ENCODE measurements at regions not wholly inside any gene's neighbourhood (a gene's known extent, or its start where the extent isn't known, plus 50 kb on each side); places are given as distances from the start of the nearest gene placed in this dataset.

DNA sequence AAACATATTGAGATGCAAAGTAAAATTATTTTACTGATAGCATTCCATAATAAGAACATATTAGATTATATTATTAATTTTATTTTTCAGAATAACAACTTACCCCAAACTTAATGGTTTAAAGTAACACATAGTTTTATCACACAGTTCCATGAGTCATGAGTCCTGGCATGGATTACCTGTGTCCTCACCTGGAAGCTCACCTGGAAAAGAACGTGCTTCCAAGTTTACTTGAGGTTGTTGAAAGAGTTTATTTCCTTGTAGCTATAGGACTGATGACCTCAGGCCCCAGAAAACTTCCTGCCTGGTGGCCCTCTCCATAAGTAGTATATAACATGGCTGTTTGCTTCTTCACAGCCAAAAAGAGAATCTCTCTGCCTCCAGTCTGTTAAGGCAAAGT lies 254.6 kb downstream of the TFEC start (continued):
- TF ChIP-seq CREB1 (IDR thresholded peaks at IDR 0.05; ENCODE audit: low read depth) (no peak), ZBTB40 (IDR thresholded peaks at IDR 0.05; ENCODE audit: borderline replicate concordance) (no peak), SMC3 (IDR thresholded peaks at IDR 0.05; ENCODE audit: borderline replicate concordance, low read length) (no peak), RCOR1 (conservative IDR thresholded peaks at IDR 0.05; ENCODE audit: low read depth, low read length) (no peak), HDGF (IDR thresholded peaks at IDR 0.05) (no peak)
- TF ChIP-seq, protein P1, sequence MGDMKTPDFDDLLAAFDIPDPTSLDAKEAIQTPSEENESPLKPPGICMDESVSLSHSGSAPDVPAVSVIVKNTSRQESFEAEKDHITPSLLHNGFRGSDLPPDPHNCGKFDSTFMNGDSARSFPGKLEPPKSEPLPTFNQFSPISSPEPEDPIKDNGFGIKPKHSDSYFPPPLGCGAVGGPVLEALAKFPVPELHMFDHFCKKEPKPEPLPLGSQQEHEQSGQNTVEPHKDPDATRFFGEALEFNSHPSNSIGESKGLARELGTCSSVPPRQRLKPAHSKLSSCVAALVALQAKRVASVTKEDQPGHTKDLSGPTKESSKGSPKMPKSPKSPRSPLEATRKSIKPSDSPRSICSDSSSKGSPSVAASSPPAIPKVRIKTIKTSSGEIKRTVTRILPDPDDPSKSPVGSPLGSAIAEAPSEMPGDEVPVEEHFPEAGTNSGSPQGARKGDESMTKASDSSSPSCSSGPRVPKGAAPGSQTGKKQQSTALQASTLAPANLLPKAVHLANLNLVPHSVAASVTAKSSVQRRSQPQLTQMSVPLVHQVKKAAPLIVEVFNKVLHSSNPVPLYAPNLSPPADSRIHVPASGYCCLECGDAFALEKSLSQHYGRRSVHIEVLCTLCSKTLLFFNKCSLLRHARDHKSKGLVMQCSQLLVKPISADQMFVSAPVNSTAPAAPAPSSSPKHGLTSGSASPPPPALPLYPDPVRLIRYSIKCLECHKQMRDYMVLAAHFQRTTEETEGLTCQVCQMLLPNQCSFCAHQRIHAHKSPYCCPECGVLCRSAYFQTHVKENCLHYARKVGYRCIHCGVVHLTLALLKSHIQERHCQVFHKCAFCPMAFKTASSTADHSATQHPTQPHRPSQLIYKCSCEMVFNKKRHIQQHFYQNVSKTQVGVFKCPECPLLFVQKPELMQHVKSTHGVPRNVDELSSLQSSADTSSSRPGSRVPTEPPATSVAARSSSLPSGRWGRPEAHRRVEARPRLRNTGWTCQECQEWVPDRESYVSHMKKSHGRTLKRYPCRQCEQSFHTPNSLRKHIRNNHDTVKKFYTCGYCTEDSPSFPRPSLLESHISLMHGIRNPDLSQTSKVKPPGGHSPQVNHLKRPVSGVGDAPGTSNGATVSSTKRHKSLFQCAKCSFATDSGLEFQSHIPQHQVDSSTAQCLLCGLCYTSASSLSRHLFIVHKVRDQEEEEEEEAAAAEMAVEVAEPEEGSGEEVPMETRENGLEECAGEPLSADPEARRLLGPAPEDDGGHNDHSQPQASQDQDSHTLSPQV (IDR thresholded peaks at IDR 0.05) = no peak
- TF ChIP-seq, protein P2, sequence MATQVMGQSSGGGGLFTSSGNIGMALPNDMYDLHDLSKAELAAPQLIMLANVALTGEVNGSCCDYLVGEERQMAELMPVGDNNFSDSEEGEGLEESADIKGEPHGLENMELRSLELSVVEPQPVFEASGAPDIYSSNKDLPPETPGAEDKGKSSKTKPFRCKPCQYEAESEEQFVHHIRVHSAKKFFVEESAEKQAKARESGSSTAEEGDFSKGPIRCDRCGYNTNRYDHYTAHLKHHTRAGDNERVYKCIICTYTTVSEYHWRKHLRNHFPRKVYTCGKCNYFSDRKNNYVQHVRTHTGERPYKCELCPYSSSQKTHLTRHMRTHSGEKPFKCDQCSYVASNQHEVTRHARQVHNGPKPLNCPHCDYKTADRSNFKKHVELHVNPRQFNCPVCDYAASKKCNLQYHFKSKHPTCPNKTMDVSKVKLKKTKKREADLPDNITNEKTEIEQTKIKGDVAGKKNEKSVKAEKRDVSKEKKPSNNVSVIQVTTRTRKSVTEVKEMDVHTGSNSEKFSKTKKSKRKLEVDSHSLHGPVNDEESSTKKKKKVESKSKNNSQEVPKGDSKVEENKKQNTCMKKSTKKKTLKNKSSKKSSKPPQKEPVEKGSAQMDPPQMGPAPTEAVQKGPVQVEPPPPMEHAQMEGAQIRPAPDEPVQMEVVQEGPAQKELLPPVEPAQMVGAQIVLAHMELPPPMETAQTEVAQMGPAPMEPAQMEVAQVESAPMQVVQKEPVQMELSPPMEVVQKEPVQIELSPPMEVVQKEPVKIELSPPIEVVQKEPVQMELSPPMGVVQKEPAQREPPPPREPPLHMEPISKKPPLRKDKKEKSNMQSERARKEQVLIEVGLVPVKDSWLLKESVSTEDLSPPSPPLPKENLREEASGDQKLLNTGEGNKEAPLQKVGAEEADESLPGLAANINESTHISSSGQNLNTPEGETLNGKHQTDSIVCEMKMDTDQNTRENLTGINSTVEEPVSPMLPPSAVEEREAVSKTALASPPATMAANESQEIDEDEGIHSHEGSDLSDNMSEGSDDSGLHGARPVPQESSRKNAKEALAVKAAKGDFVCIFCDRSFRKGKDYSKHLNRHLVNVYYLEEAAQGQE (IDR thresholded peaks at IDR 0.05; ENCODE audit: low read depth, low read length) = no peak
